NT2/D1 (cell line): ENCODE measurements at regions not wholly inside any gene's neighbourhood (a gene's known extent, or its start where the extent isn't known, plus 50 kb on each side); places are given as distances from the start of the nearest gene placed in this dataset.

Experiments used
- YY1 ChIP-seq: IDR thresholded peaks from 2 replicates; pipeline ENCODE4 v1.6.1; 2011; ENCODE audit not compliant: insufficient read length, insufficient read depth
- ZNF274 ChIP-seq: IDR thresholded peaks from 2 replicates; pipeline ENCODE4 v1.6.1; 2011; ENCODE audit warnings: mild to moderate bottlenecking, low read depth, low read length

- TF ChIP-seq ZNF274, result no peak
- no peak for TF ChIP-seq YY1
Measured at GRCh38 chr2:176467595-176467994, 198.4 kb downstream of the MTX2 start.
